B cell (primary cell): ENCODE measurements at regions not wholly inside any gene's neighbourhood (a gene's known extent, or its start where the extent isn't known, plus 50 kb on each side); places are given as distances from the start of the nearest gene placed in this dataset.

ENCODE experiments used
- ATAC-seq: fragments of 200-7000 bp; cut with Tn5 transposase; one replicate; pipeline ENCODE4 v1.10.0; 2021; ENCODE audit warnings: low read depth, mild to moderate bottlenecking, moderate number of reproducible peaks, moderate library complexity
- CTCF ChIA-PET: fragments of 350-600 bp; sonication (Branson Sonifier 250); formaldehyde crosslinking; loops from one replicate; lab custom pipeline; 2021; ENCODE audit warnings: antibody characterized with exemption, inconsistent platforms; lab: Charles Lee
- POLR2A ChIA-PET: fragments of 350-600 bp; sonication (Branson Sonifier 250); formaldehyde crosslinking; loops from one replicate; lab custom pipeline; 2021; ENCODE audit warnings: antibody characterized with exemption; lab: Charles Lee
- DNase-seq: peaks from one replicate; pipeline ENCODE4 v3.0.0; 2013
- H2AFZ ChIP-seq: 2 replicates; pipeline ENCODE4 v1.6.1; 2012; ENCODE audit warnings: mild to moderate bottlenecking, low read depth, low read length; ENCODE audit not compliant: insufficient read depth, poor library complexity, severe bottlenecking
- H3K27ac ChIP-seq, 2 donors: 1 replicate in 1 of 2; 2 replicates in 1 of 2; pipeline ENCODE4 v1.5.1; 2012 to 2013; ENCODE audit warnings: low read length in 2 of 2, mild to moderate bottlenecking in 2 of 2, moderate library complexity in 1 of 2
- H3K27me3 ChIP-seq, 4 experiments: fragments of 200-600 bp in 1 of 4; sonication (generic) in 1 of 4; replicated peaks in 1 of 4; 1 replicate in 2 of 4; 2 replicates in 2 of 4; pipeline versions ENCODE4 v1.6.1 to v1.7.0; 2013 to 2016; ENCODE audit warnings: low read length in 3 of 4, mild to moderate bottlenecking in 2 of 4, mixed read lengths in 1 of 4, moderate library complexity in 1 of 4; ENCODE audit not compliant: insufficient read depth in 4 of 4, control insufficient read depth in 3 of 4; ENCODE audit errors: control extremely low read depth in 1 of 4
- H3K36me3 ChIP-seq, 2 experiments: replicated peaks in 1 of 2; 1 replicate in 1 of 2; 2 replicates in 1 of 2; pipeline versions ENCODE4 v1.6.1 to v1.7.1; 2013; ENCODE audit warnings: low read length in 1 of 2; ENCODE audit not compliant: insufficient read depth in 2 of 2, control insufficient read depth in 1 of 2; ENCODE audit errors: control extremely low read depth in 1 of 2, extremely low read depth in 1 of 2
- H3K4me1 ChIP-seq, 2 donors: fragments of 200-600 bp in 1 of 2; sonication (generic) in 1 of 2; 1 replicate in 1 of 2; 2 replicates in 1 of 2; pipeline versions ENCODE4 v1.5.1 to v1.6.1; 2013 to 2017; ENCODE audit warnings: low read length in 2 of 2; ENCODE audit not compliant: control insufficient read depth in 2 of 2, insufficient read depth in 2 of 2
- H3K4me2 ChIP-seq: replicated peaks from 2 replicates; pipeline ENCODE3; 2012; ENCODE audit warnings: mild to moderate bottlenecking, low read depth, low read length; ENCODE audit not compliant: poor library complexity, severe bottlenecking
- H3K4me3 ChIP-seq, 5 experiments: fragments of 200-600 bp in 1 of 5; sonication (generic) in 1 of 5; 1 replicate in 3 of 5; 2 replicates in 2 of 5; pipeline versions ENCODE4 v1.5.1 to v1.7.0; 2011 to 2016; ENCODE audit warnings: low read length in 4 of 5, mild to moderate bottlenecking in 4 of 5, low read depth in 2 of 5, control low read depth in 1 of 5, moderate library complexity in 1 of 5; ENCODE audit not compliant: insufficient read depth in 1 of 5; ENCODE audit errors: control extremely low read depth in 1 of 5, extremely low read depth in 1 of 5
- H3K79me2 ChIP-seq: fragments of 200-600 bp; sonication (generic); one replicate; pipeline ENCODE4 v1.6.0; 2016; ENCODE audit warnings: low read length; ENCODE audit not compliant: control insufficient read depth, insufficient read depth
- H3K9ac ChIP-seq: fragments of 200-600 bp; sonication (generic); 2 replicates; pipeline ENCODE4 v1.6.1; 2017; ENCODE audit warnings: mild to moderate bottlenecking, low read length, moderate library complexity
- H3K9me3 ChIP-seq, 3 donors: one replicate each; pipeline versions ENCODE4 v1.6.1 to v1.7.1; 2013; ENCODE audit warnings: low read length in 2 of 3; ENCODE audit not compliant: control insufficient read depth in 2 of 3, insufficient read depth in 1 of 3; ENCODE audit errors: control extremely low read depth in 1 of 3
- H4K20me1 ChIP-seq: 2 replicates; pipeline ENCODE4 v1.6.0; 2012; ENCODE audit warnings: mild to moderate bottlenecking, low read length; ENCODE audit not compliant: insufficient read depth, control insufficient read depth, poor library complexity, severe bottlenecking
- H3K27ac Mint-ChIP-seq: one replicate; pipeline ENCODE4 v1.8.0; 2021; ENCODE audit warnings: mixed read lengths
- H3K27me3 Mint-ChIP-seq: one replicate; pipeline ENCODE4 v1.8.0; 2021; ENCODE audit warnings: mixed read lengths
- H3K4me1 Mint-ChIP-seq: one replicate; pipeline ENCODE4 v1.8.0; 2021; ENCODE audit warnings: mixed read lengths
- H3K4me3 Mint-ChIP-seq: one replicate; pipeline ENCODE4 v1.8.0; 2021; ENCODE audit warnings: mixed read lengths
- H3K9me3 Mint-ChIP-seq: one replicate; pipeline ENCODE4 v1.8.0; 2022; ENCODE audit warnings: mixed read lengths; ENCODE audit not compliant: insufficient read depth
- EZH2 ChIP-seq: IDR thresholded peaks from 2 replicates; pipeline ENCODE4 v1.6.1; 2012; ENCODE audit warnings: borderline replicate concordance, low read depth, mild to moderate bottlenecking, moderate library complexity, low read length; ENCODE audit not compliant: insufficient read depth, poor library complexity, severe bottlenecking
- WGBS: methylation state at CpG from one replicate; pipeline ENCODE4 v1.1.5; 2013; ENCODE audit warnings: missing lambda C conversion rate; ENCODE audit not compliant: insufficient coverage; 5-methylcytosine and 5-hydroxymethylcytosine counted together
- intact Hi-C: fragments of 100-400 bp; cut with micrococcal nuclease; formaldehyde crosslinking; loops from one replicate; pipeline ENCODE4 v1.10.0; 2022
- TF ChIP-seq, protein P1 (sequence below): fragments of 200-600 bp; IDR thresholded peaks from one replicate; pipeline ENCODE4 v1.8.0; 2022; ENCODE audit warnings: antibody characterized with exemption, mild to moderate bottlenecking

DNA sequence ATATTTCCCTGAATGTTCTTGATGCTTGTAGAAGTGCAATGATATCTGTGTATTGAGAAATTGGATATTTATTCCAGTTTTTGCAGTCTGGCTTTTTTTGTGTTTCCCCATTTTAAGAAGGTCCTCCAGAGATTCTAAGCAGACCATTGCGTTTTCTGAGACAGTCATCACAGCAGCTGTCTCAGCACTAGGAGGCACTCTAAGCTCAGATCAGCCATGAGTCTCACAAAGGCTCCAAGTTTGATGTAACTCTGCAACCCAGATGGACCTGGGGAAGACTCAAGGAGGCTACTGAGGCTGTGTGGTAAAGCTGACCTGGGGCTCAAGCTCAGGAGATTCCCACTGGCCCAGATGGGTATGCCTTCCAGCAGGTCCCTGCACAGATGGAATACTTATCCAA, 89.3 kb upstream of the CYLC1 start:
- DNase-seq (no peak), ATAC-seq (no peak)
- Histone ChIP-seq H3K27me3 (no peaks in the 10 kb centered on the region), H3K79me2 (no peaks in the 10 kb centered on the region), H3K9ac (no peak overlapping the region), H3K4me2 (no peak overlapping the region), H3K36me3 (no peaks in the 10 kb centered on the region), H3K4me1 (no peaks in the 10 kb centered on the region), H2AFZ (no peak overlapping the region), H4K20me1 (no peaks in the 10 kb centered on the region), H3K27ac (no peak overlapping the region), H3K4me3 (no peak overlapping the region), H3K9me3 (no peaks in the 10 kb centered on the region)
- no peaks in the 10 kb centered on the region for H3K9me3 Mint-ChIP-seq
- intact Hi-C loops: no loop called here
- WGBS: 11% methylated on average over 1 of the region's 1 CpG
- TF ChIP-seq, protein P1, sequence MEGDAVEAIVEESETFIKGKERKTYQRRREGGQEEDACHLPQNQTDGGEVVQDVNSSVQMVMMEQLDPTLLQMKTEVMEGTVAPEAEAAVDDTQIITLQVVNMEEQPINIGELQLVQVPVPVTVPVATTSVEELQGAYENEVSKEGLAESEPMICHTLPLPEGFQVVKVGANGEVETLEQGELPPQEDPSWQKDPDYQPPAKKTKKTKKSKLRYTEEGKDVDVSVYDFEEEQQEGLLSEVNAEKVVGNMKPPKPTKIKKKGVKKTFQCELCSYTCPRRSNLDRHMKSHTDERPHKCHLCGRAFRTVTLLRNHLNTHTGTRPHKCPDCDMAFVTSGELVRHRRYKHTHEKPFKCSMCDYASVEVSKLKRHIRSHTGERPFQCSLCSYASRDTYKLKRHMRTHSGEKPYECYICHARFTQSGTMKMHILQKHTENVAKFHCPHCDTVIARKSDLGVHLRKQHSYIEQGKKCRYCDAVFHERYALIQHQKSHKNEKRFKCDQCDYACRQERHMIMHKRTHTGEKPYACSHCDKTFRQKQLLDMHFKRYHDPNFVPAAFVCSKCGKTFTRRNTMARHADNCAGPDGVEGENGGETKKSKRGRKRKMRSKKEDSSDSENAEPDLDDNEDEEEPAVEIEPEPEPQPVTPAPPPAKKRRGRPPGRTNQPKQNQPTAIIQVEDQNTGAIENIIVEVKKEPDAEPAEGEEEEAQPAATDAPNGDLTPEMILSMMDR: no peak
- TF ChIP-seq EZH2: no peak
- ChIA-PET POLR2A (no interaction called here), CTCF (no interaction called here)
- no peaks in the 10 kb centered on the region for H3K27me3 Mint-ChIP-seq
- no peak overlapping the region for H3K4me3 Mint-ChIP-seq
- H3K27ac Mint-ChIP-seq: no peak overlapping the region
- H3K4me1 Mint-ChIP-seq: no peaks in the 10 kb centered on the region
